GM12891 (cell line): ENCODE measurements at regions not wholly inside any gene's neighbourhood (a gene's known extent, or its start where the extent isn't known, plus 50 kb on each side); places are given as distances from the start of the nearest gene placed in this dataset.
"Not testable (repeated sequence)": the region's sequence is repeated elsewhere in the genome, so short reads cannot be mapped to it uniquely, and the experiment has no call there.

ENCODE experiments used
- DNase-seq: peaks from one replicate; pipeline ENCODE4 v3.0.0; 2011; ENCODE audit warnings: low spot score; ENCODE audit not compliant: insufficient read length
- FAIRE-seq: peaks from 2 replicates; lab custom pipeline; 2011; peaks lifted over from hg19 to GRCh38; lab: Jason Lieb, UNC
- PAX5 ChIP-seq: IDR thresholded peaks from 2 replicates; pipeline ENCODE4 v1.6.1; 2011; ENCODE audit warnings: low read length, moderate library complexity, mild to moderate bottlenecking; ENCODE audit not compliant: insufficient read depth, severe bottlenecking
- POLR2A ChIP-seq: IDR thresholded peaks from 2 replicates; pipeline ENCODE4 v1.6.1; 2011; ENCODE audit warnings: low read depth, low read length, control low read depth
- POLR2AphosphoS5 ChIP-seq: IDR thresholded peaks from 2 replicates; pipeline ENCODE4 v1.6.1; 2011; ENCODE audit warnings: low read depth, low read length, control low read depth
- POU2F2 ChIP-seq: IDR thresholded peaks from 2 replicates; pipeline ENCODE4 v1.6.1; 2011; ENCODE audit warnings: low read depth, mild to moderate bottlenecking, control low read depth, low read length, moderate library complexity
- SPI1 ChIP-seq: IDR thresholded peaks from 2 replicates; pipeline ENCODE4 v1.6.1; 2011; ENCODE audit warnings: low read depth, low read length, control low read depth
- TAF1 ChIP-seq: IDR thresholded peaks from 2 replicates; pipeline ENCODE4 v1.6.1; 2011; ENCODE audit warnings: low read depth, low read length, control low read depth

DNA sequence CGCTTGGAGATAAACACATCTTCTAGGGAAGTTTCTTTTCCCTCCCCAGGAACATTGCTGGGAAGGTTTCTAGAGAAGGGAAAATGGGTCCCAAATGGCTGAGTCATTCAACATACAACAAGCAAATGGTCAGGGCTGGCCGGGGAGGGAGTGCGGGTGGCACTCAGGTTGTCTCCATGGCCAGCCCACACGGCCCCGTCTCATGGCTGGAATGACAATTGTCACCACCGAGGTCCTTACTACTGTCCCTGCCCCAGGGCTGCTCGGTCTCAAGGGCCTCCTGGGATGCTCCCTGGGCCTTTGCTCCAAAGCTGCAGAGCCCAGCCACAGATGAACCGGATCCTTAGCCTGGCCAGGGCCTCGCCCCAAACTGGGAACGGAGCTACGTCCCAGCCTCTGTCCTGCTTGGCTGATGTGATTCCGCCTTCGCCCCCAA lies 121.9 kb downstream of the FGF18 start:
- TF ChIP-seq TAF1 (no peak), POLR2A (no peak), PAX5 (no peak), POLR2AphosphoS5 (no peak), POU2F2 (no peak), SPI1 (no peak)
- DNase-seq (no peak), FAIRE-seq (no peak)

DNA sequence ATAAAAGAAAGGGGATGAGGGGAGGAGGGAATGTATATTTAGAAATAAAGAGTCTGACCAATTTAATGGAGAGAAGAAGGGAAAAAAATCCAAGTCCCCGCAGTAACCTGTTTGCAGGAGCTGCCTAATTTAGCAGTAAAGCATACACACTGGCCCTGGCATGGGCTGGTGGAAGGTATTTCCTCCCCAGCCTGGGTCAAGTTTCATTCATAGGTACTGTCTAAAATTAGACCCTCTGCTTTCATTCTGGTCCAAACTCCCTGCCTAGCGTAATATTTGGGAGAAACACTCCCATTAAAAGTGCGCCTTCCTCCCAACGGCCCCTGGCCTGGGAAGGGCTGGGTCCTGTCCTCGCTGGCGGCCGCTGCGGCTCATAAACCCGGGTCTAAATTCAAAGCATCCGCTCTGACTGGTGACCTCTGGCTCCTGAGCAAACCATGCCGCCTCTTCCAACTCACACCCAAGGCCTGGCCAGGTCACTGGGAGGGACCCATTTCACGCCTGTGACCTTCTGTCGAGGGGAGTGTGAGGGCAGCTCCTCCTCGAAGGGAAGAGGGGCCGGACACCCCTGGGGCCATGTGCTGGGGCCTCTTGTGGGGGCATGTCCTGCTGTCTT lies 123.2 kb downstream of the FGF18 start:
- TF ChIP-seq POLR2A: no peak
- TF ChIP-seq POLR2AphosphoS5: no peak
- TF ChIP-seq POU2F2: no peak
- TF ChIP-seq PAX5: no peak
- no peak for TF ChIP-seq TAF1
- DNase-seq (no peak), FAIRE-seq (no peak)

DNA sequence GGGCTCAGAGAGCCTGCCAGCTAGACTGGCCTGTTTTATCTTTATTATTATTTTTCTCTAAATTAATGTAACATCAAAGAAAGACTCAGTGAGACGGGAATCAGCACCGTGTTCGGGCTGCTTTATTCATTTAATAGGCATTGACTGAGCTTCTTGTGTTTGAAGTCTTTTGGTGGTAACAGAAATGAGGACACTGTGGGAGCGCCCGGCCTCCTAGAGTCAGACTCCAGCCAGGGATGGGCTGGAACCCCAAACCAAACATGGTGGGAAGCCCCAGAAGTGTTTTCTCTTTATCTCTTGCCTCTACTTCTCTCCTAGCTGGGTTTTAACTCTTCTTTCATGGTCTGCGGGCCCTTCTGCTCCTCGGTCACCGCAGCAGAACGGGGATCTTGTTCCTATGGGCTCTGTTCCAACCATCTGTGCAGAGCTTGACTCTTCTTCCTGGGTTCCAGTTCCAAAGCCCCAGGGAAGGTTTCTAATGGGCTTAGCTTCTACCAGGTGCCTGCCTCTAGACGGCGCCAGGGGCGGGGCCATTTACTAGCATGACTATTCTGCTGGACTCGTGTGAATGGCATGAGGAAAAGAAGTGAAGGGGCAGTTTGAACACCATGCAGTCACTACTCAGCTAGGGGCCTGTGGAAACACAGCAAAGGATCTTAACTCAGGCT lies 123.8 kb downstream of the FGF18 start:
- DNase-seq (no peak), FAIRE-seq (no peak)
- TF ChIP-seq SPI1: no peak

DNA sequence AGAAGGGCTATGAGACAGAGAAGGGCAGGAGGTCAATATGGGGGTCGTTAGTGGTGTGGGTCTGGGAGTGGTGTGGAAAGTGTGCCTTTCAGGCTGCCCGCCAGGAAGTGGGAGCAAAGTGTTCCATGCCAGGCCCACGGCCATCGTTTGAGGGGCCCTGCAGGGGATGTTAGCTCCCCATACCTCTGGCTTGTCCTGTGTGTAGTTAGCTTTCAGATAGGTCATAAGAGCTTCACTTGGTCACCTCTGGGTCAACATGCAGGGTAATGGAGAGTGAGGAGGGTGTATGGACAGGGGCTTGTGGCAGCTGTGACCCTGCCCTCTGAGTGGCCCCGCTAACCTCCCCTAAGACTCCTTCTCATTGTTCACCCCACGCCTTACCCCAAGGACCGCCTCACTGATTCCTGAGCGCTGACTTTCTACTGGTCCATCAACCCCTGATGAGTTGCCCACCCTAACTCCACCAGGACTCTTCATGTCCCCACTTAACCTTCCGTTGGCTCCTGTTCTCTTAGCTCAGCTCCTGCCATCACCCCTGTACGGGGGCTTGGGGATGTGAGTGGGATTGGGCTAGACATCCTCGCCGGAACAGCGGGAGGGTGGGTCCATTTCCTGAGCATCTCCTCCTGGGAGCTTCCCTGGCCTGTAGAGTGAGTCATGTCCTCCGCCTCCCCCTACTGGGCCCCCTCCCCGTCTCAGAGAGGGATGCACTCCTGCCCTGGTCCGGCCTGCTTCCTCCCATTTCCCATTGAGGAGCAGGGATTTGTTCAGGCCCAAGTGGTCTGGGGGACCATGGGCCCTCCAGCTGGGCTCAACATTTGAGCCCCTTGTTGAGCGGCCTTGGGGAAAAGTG lies 125.7 kb downstream of the FGF18 start:
- DNase-seq (no peak), FAIRE-seq (no peak)
- no peak for TF ChIP-seq SPI1
- TF ChIP-seq POLR2A: no peak
- no peak for TF ChIP-seq POLR2AphosphoS5
- no peak for TF ChIP-seq PAX5

DNA sequence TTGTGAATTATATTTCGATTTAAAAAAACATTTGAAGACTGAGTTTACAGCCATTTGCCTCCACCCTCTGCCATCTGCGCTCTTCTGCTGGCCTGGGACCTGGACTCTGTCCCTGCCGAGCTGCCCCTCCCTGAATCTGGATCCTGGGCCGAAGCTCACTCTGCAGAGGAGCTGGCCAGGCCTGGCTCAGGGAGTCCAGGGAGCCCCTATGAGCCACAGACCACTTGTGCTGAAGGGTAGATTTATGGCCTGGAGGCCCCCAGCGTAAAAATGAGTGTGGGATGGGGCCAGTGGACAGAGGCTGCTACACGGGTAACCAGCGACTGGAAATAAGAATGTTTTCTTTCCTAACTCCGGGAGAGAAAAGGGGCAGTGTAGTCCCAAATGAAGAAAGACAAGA lies 129.8 kb downstream of the FGF18 start:
- FAIRE-seq (no peak), DNase-seq (no peak)
- TF ChIP-seq POLR2A (no peak), POU2F2 (no peak), SPI1 (no peak), TAF1 (no peak), POLR2AphosphoS5 (no peak)

DNA sequence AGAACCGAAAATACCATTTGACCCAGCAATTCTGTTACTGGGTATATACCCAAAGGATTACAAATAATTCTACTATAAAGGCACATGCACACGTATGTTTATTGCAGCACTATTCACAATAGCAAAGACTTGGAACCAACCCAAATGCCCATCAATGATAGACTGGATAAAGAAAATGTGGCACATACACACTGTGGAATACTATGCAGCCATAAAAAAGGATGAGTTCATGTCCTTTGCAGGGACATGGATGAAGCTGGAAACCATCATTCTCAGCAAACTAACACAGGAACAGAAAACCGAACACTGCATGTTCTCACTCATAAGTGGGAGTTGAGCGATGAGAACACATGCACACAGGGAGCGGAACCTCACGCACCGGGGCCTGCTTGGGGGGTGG lies 134.4 kb downstream of the FGF18 start:
- FAIRE-seq: not testable (repeated sequence)

DNA sequence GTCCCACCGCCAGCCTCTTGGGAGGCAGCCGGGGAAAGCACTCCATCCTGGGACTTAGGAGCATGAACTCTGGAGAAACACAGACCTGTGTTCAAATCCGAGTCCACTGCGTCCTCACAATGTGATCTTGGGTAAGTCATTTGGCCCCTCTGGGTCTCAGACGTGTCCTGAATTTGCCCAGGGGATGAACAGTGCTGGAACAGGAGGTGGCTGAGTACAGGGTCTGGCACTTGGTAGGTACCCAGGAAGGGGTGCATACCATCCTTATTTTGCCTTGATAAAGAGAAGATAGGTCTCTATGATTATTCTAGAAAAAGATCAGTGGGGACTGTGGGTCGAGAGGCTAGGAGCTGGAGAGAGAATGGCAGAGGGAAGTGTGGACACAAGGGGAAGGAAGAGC lies 135.7 kb downstream of the FGF18 start:
- FAIRE-seq: no peak
- no peak for TF ChIP-seq TAF1
- TF ChIP-seq POU2F2: no peak
- TF ChIP-seq POLR2A: no peak
- no peak for TF ChIP-seq PAX5
- TF ChIP-seq SPI1: no peak
- no peak for TF ChIP-seq POLR2AphosphoS5
- DNase-seq: no peak

More for the DNA sequence above, 134.4 kb downstream of the FGF18 start:
- not testable (repeated sequence) for DNase-seq

DNA sequence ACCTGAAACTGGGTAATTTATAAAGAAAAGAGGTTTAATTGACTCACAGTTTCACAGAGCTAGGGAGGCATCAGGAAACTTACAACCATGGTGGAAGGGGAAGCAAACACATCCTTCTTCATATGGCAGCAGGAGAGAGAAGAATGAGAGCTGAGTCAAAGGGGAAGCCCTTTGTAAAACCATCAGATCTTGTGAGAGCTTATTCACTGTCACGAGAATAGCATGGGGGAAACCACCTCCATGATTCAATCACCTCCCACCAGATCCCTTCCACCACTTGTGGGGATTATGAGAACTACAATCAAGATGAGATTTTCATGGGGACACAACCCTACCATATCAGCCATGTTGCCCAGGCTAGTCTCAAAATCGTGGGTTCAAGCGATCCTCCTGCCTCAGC lies 143.4 kb downstream of the FGF18 start:
- DNase-seq: no peak
- TF ChIP-seq POLR2AphosphoS5 (no peak), TAF1 (no peak), POU2F2 (no peak), PAX5 (no peak), POLR2A (no peak), SPI1 (no peak)
- no peak for FAIRE-seq

DNA sequence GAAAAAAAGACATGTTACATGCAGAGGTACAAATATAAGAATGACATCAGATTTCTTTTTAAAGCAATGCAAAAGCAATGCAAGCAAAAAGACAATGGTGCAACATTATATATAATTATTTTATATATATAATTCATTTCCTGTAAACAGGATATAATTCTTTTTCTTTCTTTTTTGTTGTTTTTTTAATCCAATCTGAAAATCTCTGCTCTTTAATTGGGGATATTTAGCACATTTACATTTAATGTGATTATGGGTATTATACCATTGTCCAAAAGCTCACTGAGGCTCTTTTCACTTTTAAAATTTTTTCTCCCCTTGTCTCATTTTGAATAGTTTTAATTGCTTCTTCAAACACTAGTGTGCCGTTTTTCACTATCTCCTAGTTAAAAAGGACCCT lies 148.9 kb downstream of the FGF18 start:
- FAIRE-seq (no peak), DNase-seq (no peak)
- no peak for TF ChIP-seq POU2F2
- no peak for TF ChIP-seq POLR2A
- no peak for TF ChIP-seq PAX5
- TF ChIP-seq TAF1: no peak
- TF ChIP-seq POLR2AphosphoS5: no peak
- no peak for TF ChIP-seq SPI1

DNA sequence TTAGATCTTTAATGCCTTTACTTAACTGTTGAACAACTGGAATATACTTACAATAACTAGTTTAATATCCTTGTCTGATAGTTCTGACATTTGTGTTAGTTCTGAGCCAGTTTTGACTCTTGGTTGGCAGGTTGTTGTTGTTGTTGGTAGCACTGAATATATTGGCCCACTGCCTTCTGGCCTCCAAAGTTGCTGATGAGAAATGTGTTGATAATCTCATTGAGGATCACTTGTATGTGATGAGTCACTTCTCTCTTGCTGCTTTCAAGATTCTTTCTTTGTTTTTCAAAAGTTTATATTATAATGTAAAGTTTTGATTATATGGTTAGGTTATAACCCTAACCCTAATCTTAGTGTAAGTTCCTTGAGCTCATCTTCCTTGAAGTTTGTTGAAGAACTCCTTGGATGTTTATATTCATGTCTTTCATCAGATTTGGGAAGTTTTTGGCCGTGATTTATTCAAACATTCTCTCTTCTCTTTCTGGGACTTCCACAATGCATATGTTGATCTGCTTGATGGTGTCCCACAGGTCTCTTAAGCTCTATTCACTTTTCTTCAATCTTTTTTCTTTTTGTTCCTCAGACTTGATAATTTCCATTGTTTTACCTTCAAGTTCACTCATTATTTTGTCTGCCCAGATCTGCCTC lies 149.7 kb downstream of the FGF18 start:
- FAIRE-seq (no peak), DNase-seq (no peak)
- TF ChIP-seq POLR2A (no peak), PAX5 (no peak), TAF1 (no peak), SPI1 (no peak), POU2F2 (no peak), POLR2AphosphoS5 (no peak)
